Fibroblast of mammary gland (primary cell): ENCODE measurements at regions not wholly inside any gene's neighbourhood (a gene's known extent, or its start where the extent isn't known, plus 50 kb on each side); places are given as distances from the start of the nearest gene placed in this dataset.
"Not testable (repeated sequence)": the region's sequence is repeated elsewhere in the genome, so short reads cannot be mapped to it uniquely, and the experiment has no call there.

Source experiments
- DNase-seq: peaks from one replicate; pipeline ENCODE4 v3.0.0-alpha.2; 2010; ENCODE audit warnings: low read depth
- H3K4me3 ChIP-seq: 2 replicates; pipeline ENCODE4 v1.5.1; 2011; ENCODE audit warnings: low read depth, mild to moderate bottlenecking, low read length, moderate library complexity; ENCODE audit not compliant: control insufficient read depth
- CTCF ChIP-seq: conservative IDR thresholded peaks from 2 replicates; pipeline ENCODE4 v1.5.1; 2011; ENCODE audit warnings: low read depth, low read length, inconsistent platforms; ENCODE audit not compliant: control insufficient read depth, insufficient read depth

DNA sequence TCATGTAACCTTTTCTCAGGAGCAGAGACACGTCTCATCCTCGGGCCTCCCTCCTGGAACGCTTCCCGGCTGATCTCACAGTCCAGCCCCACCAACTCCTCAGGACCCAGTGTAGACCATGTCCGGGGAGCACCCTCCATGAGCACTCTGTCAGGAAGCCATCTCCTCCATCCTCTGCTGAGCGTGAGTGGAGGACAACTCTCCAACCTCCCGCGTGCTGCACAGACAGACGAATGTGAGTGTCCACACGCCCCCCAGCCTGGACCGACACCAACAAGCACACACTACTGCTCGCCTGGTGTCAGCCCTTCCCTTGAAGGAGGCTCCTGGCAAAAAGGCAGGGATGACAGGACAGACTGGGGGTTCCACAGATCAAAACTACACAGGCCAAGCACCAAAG lies 86.6 kb downstream of the SHANK2 start:
- no peak overlapping the region for H3K4me3 ChIP-seq
- no peak for DNase-seq
- no peak for TF ChIP-seq CTCF

GRCh38 chr11:71164621-71165020 lies 87.8 kb downstream of the SHANK2 start:
- no peak overlapping the region for H3K4me3 ChIP-seq
- no peak for DNase-seq
- TF ChIP-seq CTCF, result no peak

DNA sequence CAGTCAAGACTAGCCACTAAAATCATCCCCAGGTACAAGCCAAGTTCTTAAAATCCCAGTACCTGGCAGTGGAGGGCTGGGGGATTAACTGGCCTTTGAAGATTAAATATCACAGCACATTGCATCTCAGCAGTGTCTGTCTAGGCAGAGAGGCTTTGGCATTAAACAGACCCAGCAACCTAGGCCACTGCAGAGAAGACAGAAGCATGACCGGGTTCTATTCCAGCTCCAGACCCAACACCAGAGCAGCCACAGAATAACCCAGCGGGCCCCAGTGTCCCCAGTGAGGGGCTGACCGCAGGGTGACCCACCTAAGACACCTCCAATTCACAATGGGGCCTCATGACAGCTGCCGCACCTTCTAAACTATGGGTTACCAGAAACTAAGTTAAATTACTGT lies 88.2 kb downstream of the SHANK2 start:
- no peak for TF ChIP-seq CTCF
- no peak for DNase-seq
- H3K4me3 ChIP-seq, result no peak overlapping the region

DNA sequence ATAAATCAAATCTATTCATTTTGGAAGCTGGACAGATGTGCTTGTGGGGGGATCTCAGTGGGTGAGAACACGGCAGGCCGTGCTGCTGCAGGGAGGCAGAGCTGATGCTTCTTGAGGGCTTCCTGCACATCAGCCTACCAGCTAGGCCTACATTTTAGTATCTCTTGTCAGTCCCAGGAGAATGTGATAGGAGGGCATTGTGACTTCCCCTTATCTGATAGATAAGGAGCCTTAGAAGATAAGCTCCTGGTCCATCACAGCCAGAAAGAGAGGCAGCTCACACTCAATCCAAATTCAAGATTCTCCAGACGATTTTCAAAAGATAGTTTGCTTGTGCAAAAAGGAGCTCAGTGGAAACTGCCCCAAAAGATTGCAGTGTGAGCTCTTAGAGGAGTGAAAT lies 89.0 kb downstream of the SHANK2 start:
- DNase-seq, result no peak
- no peak overlapping the region for H3K4me3 ChIP-seq
- TF ChIP-seq CTCF, result no peak

GRCh38 chr11:71158936-71159335 lies 93.4 kb downstream of the SHANK2 start:
- DNase-seq, result peak; percentile 8
- TF ChIP-seq CTCF, result no peak

DNA sequence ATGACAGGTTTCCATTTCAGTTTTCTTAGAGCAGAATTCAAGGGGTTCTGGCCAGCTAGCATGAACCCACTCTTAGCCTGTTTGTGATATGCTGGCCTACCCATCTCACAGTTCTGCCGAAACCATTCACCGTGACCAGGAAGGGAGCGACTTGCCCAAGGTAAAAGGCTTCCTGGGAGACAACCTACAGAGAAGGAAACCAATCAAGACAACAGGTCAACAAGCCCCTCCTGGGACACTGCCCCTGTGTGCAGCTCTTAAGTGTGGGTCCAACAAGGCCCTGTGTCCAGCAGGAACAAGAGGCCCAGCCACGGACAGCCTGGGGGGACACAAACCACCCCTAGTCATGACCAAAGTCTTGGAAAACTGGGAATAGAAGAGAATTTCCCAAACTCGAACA lies 94.7 kb downstream of the SHANK2 start:
- H3K4me3 ChIP-seq, DNase-seq: not testable (repeated sequence)

More at GRCh38 chr11:71158936-71159335, 93.4 kb downstream of the SHANK2 start:
- no peak overlapping the region for H3K4me3 ChIP-seq

- DNase-seq, result no peak
- no peak overlapping the region for H3K4me3 ChIP-seq
- no peak for TF ChIP-seq CTCF
Observed at GRCh38 chr11:71156301-71156700, 96.1 kb downstream of the SHANK2 start.
